Erythroblast (primary cell): ENCODE measurements at regions not wholly inside any gene's neighbourhood (a gene's known extent, or its start where the extent isn't known, plus 50 kb on each side); places are given as distances from the start of the nearest gene placed in this dataset.

Experiments used
- DNase-seq, 2 experiments: peaks; one replicate each; lab custom pipeline; 2025; lab: John Stamatoyannopoulos, UW
- GATA1 ChIP-seq: IDR thresholded peaks from 2 replicates; pipeline ENCODE4 v1.6.1; 2011; ENCODE audit warnings: low read depth, mild to moderate bottlenecking, control low read depth, low read length, moderate library complexity
- POLR2A ChIP-seq: IDR thresholded peaks from 2 replicates; pipeline ENCODE4 v1.6.1; 2011; ENCODE audit warnings: mild to moderate bottlenecking, low read length

DNA sequence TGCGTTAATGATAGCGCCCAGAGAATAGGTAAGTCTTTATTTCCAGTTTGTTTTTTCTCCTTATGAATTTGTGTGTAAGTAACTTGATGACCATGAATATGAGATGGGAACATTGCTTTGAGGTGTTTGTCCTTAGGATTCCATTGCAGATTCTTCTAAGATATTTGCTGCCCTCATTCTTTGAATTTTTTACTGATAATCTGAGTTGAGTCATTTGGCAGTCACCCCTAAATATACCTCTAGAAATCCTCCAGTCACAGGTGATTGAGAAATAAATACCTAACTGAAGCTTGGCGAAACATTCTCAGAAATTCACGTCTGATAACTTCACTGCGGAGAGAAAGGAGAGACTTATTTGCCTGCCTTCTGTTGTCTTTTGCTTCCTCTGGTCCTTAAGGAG, 345.5 kb downstream of the SQOR start:
- TF ChIP-seq POLR2A (no peak), GATA1 (no peak)
- DNase-seq: no peak

DNA sequence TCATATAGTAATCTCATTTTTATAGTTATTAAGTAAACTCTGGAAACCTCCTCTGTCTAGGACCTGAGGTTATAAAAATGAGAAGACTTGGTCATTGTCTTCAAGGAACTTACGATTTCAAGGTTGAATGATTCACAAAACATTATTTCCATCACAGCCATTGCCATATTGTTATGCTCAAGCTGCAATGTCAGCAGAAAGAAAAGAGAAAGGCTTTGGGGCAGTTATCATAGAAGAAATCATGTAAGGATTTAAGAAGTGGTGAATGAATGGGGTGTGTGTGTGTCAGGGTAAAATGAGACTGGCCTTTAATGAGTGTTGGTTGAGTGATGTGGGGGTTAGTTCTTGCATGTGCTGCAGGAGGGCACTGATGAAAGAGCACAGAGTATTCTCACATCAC, 346.8 kb downstream of the SQOR start:
- no peak for DNase-seq
- TF ChIP-seq GATA1 (no peak), POLR2A (no peak)

DNA sequence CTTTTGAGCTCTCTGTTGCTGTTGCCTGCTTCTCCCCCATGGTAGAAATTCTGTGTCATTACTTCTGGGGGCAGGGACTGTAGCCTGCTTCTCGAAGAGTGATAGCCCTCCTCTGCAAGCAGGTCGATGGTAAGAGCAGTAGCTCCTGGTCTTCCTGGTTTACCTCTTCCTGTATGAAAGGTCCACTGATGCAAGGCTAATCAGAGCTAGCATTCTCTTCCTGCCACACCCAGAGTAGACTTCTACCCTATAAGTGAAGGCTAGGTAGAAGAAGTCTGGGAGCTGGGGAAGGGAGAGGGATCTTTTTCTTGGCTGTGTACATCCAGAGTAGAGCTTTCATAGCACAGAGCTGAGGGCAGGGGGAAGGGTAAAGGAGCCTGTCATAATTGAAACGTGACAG, 357.0 kb downstream of the SQOR start:
- no peak for TF ChIP-seq GATA1
- no peak for TF ChIP-seq POLR2A
- no peak for DNase-seq

DNA sequence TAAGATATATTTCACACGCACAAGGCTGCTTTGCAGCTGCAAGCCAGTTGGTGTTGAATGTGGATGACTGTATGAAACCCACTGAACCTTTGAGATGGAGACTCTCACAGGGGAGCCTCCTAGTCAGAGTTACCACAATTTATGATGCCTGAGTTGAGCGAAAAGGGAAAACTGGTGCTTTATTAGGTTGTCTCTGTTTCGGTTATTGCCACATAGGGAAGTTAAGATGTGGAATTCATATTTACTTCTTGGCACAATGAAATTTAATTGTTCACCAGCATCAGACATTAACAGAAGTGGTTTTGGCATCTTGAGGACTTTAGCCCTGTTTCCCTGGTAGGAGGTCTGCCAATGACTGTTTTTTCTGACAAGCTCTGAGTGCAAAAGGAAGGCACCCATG, 358.2 kb downstream of the SQOR start:
- no peak for DNase-seq
- TF ChIP-seq POLR2A (no peak), GATA1 (no peak)

DNA sequence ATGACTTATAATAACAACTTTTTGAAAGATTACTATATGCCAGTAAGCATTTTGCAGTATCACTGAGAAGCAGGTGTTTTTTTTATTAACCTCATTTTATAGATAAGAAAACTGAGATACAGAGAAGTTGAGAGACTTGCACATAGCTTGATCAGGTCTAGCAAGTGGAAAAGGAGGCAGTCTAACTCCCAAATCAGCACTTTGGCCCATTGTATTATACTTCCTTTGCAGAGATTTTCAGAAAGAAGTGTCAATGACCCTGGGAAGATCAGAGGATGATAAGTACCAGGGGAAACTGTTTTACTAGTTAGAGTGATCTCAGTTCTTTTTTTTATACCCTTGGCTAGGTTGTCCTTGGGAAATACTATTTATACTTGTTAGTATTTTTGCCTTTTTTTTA, 358.7 kb downstream of the SQOR start:
- DNase-seq: no peak
- TF ChIP-seq POLR2A: no peak
- no peak for TF ChIP-seq GATA1

DNA sequence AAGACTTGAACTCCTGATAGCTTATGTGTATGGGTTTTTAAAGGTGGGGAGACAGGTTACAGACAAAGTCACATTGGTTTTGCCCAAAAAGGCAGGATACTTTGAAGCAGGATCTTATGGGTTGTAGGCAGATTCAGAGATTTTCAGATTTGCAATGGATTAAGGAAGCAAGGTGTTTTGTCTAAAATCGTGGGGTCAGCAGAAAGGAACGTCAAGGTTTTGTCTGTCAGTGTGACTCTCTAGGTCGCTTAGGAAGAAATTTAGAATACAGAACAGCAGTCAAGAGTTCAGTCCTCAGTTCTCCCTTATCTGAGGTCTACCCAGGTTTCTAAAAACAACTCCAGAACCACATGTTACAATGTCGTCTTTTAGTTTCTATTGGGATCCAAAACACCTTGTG, 361.0 kb downstream of the SQOR start:
- TF ChIP-seq POLR2A (no peak), GATA1 (no peak)
- DNase-seq: no peak

DNA sequence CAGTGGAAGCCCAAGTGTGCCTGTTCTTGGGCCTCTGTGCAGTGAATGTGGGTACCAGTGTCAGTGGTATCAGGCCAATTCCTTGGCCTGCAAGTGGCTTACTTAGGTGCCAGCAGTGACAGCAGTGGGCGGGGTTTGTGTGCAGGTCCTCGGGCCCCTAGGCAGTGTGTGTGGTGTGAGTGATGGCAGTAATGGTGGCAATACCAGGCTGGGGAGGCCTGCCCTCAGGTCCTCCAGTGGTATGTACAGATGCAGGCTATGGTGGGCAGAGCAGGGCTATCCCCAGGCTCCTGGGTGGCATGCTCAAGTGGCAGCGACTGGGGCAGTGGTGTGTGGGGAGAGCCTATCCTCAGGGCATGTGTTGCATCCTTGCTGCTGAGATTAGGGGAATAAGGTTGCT, 379.7 kb downstream of the SQOR start:
- no peak for DNase-seq
- TF ChIP-seq POLR2A (no peak), GATA1 (no peak)

DNA sequence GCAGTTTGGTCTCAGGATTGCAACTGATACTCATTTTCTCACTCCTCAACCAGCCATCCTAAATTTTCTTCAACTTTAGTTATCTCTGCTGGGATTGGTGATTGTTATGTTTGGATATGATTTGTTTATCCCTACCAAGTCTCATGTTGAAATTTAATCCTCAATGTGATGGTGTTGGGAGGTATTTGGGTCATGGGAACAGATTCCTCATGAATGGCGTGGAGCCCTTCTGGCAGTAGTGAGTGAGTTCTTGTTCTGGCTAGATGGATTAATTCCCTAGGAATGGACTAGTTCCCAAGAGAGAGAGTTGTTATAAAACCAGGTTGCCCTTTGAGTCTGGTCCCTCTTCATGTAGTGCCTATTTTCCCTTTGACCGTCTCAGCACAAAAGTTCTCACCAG, 399.9 kb downstream of the SQOR start:
- DNase-seq: no peak
- TF ChIP-seq POLR2A: no peak
- TF ChIP-seq GATA1: no peak

DNA sequence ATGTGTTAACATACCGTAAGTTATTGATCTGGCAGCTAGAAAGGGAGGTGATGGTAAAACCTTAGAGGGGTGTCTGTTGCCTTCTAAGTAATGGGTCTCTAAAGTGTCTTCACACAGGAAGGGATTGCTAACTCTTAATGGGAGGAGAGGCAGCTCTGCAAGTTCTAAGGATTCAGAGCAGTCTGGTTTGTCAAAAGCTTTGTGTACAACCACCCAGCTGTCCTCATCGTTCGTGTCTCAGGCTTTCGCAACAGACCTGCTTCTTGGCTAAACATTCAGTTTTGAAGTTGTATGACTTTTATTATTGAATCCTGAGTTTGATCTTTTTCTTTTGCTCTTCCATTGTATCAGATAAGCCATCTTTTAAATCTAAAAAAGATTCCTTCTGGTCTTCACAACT, 404.9 kb downstream of the SQOR start:
- no peak for TF ChIP-seq GATA1
- no peak for TF ChIP-seq POLR2A
- no peak for DNase-seq

DNA sequence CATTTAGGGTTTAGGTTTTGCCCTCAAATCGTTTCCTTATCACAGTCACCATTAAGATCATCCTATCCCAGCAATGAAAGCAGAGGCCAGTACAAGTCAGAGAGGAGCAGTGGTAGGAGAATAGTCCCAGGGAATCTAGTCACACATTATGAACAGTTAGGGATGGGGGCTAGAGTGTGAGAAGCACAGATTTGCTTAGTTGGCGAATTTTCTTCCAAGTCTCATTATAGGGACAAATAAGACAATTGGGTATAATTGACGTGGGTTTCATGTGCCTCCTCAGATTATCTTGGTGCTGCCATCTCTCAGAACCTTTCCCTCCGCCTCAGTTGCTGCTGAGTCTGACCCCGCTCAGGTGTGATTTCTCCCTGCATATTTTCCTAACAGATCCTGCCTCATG, 407.1 kb downstream of the SQOR start:
- TF ChIP-seq GATA1: no peak
- DNase-seq: no peak

DNA sequence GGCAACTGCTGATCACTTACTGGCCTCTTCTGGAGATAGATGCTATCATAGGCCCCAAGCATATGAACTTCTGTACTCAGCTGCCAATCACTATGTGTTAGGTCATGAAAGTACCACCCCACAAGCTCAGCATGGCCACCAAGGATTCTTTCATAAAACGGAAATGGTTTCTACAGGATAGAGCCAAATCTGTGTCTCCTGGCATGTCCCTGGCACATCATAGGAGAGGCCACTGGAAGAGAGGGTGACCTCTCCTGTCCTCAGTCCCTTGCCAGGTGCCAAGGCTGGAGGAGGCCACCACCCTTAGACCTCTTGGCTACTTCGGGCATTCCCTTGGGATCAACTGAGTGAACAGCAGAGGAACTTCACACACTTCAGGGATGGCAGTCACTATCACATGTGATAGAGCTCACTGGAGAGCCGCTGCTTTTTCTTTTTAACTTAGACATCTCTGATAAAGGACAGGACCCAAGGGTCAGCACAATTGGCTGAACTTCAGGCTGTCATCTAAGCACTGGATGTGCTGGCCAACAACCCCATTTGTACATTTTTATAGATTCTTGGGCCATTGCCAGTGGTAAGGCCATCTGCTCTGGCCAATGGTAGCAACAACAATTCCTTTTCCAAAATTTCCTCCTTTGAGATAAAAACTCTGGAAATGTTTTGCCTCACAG, 425.2 kb downstream of the SQOR start:
- DNase-seq: no peak
- TF ChIP-seq GATA1 (no peak), POLR2A (no peak)

DNA sequence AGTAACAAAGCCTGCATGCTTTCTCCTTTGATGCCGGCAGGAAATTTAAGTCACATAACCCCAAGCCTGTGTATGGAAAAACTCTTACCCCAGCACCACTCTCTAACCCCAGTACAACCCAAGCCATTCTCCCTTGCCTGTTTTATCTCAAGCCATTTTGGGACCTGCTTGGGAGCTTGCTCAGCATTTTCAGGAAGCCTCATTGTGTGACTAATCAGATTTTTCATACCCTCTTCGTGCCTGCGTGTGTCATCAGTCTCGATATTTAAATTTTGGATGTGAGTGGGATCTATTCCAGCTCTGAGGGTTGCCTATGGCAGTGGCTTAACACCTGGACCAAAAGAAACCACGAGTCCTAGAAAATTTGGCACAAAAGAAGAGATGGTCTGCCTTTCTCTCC, 426.2 kb downstream of the SQOR start:
- TF ChIP-seq GATA1: no peak
- TF ChIP-seq POLR2A: no peak
- no peak for DNase-seq

DNA sequence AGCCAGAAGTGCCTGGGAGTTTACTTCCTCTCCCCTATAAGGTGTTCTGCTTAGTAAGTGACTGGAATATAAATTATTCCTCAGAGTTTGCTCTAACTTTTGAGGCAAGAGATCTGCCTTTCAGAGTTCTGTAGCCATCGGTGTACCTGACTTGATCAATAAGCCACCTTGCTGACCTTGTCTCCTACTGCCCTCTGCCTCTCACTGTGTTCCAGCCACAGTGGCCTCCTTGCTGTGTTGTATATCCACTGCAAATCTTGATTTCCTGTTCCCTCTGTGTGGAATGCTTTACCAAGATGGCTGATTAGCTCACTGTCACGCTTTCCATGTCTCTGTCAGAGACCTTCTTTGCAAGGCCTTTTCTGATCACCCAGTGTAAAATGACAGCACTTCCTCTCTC, 442.4 kb downstream of the SQOR start:
- no peak for TF ChIP-seq GATA1
- TF ChIP-seq POLR2A: no peak
- DNase-seq: no peak

DNA sequence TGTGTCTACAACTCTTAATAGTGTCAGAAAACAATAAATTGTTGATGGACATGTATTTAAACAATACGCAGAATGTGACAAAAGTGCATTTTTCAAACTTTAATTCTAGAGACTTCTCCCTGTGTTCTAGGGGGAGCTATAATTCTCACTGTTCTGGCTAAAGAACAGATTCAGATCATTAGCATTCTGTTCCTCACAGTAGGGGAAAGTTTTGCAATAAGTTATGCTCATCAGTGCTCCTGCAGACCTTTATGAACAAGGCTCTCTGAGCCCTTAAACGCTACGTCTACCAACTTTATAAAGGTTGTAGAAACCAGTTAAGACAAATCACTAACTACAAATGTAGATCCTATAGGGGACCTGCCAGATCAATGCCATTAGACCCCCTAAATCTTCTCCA, 444.2 kb downstream of the SQOR start:
- DNase-seq: no peak
- no peak for TF ChIP-seq GATA1
- TF ChIP-seq POLR2A: no peak

DNA sequence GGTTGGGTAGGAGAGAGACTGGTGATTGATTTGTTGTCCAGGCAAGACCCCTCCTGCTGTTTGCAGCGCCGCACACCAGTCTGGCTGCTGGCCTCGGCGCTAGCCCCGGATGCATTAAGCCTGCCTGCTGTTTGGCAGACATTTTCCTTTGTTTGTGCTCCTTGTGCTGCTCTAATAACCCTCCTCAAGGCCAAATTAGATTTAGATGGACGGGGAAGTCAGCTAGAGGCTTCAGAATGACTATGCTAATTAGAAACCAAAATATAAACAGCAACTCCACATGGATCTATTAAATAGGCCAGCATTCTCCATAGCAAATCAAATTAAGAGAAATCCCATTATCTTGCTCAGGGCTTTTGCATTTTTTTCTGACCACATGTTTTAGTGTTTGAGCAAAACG, 445.2 kb downstream of the SQOR start:
- TF ChIP-seq POLR2A: no peak
- no peak for DNase-seq

DNA sequence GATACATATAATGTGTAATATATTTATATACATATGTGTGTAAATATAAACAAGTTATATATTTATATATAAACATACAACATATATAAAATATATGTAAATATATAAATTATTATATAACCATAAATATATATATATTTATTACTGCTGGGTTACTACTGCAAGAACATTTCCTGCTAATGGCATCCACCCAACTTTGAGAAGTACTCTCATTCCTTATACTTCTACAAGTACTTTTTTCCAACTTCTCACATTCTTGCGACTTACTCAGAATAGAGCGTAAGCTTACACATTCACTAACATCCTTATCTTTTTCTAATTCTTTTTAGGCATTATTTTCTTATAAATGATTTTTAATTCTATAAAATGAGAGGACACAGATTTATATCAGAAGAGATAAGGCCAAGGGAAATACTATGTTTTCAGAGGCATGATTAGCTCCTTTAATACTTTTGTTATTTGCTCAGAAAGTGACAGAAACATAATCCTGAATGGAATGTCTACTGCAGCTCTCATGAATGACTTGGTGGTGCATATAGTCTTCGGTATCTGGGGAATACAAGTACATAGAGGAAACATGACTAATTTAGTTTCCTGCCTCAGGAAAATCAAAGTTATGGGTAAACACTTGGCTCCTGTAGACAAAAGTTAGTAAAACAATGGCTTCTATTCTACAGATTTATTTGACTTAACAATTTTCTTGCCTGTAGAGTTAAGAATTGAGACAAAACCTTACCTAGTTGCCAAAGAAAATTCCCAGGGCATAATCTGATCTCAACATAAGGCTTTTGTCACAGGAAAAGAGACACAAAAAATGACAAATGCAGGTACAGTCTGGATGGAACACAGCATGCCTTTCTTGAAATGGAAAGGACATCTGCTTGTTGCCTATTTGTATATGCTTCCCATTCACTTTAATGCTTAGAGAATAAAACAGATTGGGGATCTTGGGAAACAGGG, 453.9 kb downstream of the SQOR start:
- no peak for DNase-seq
- TF ChIP-seq POLR2A (no peak), GATA1 (no peak)
